ENCODE measurements at regions not wholly inside any gene's neighbourhood (a gene's known extent, or its start where the extent isn't known, plus 50 kb on each side); places are given as distances from the start of the nearest gene placed in this dataset.
A peak's percentile ranks its signal among the peaks of the same experiment; 100 is the strongest.
"Not testable (repeated sequence)": the region's sequence is repeated elsewhere in the genome, so short reads cannot be mapped to it uniquely, and the experiment has no call there.

- peak; percentile 64 for DNase-seq
These were observed 69.4 kb upstream of the NUDT4B start for GRCh38 chr1:148679050-148679786.

GRCh38 chr1:148679787-148680326, 68.7 kb upstream of the NUDT4B start:
- DNase-seq = not testable (repeated sequence)

DNA sequence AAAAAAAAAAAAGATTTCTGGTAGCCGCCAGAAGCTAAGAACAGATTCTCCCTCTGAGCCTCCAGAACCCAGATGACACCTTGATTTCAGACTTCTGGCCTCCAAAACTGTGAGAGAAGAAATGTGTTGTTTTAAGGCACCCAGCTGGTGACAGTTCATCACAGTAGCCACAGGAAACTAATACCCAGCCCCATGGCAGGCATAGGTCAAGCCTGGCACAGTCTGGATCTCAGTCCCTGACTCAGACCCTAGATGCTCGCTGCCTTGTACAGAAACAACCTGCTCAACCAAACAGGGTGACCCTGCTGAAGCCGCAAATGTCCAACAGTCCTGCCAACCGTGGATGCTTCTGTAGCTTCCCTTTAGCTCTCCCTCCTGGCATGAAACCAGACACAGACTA, 61.8 kb upstream of the NUDT4B start:
- not testable (repeated sequence) for DNase-seq

DNA sequence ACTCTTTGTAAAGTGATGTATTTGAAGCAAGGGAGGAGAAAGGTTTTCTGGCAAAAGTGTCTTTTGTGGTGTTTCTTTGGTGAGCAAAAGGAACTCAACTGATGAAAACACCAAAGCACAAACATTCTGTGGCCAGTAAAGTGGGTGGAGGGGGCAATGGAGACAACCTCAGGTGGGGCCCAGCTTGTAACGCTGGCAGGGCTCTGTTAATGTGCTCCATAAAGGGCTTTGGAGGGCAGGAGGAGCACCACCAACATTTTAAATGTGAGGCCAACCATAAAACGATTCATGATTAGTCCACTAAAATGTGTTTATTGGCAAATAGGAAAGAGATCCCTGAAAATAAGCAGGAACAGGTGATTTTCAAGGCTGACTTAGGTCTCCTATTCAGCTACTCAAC, 61.2 kb upstream of the NUDT4B start:
- DNase-seq = not testable (repeated sequence)
